A549 (cell line): ENCODE measurements at regions not wholly inside any gene's neighbourhood (a gene's known extent, or its start where the extent isn't known, plus 50 kb on each side); places are given as distances from the start of the nearest gene placed in this dataset.

Source experiments
- ATAC-seq, 2 experiments: fragments of 200-7000 bp in 1 of 2; fragments of >200 bp in 1 of 2; cut with Nextera tagmentation in 1 of 2; cut with Tn5 transposase in 1 of 2; 3 replicates each; pipeline versions ENCODE4 v1.8.0 to v1.9.1; 2018 to 2020; ENCODE audit warnings: mild to moderate bottlenecking in 1 of 2, moderate library complexity in 1 of 2
- CTCF ChIA-PET: fragments of 300-600 bp; sonication (Branson Sonifier 250); formaldehyde crosslinking; extraction: SDS; loops from one replicate; lab custom pipeline; 2021; ENCODE audit warnings: antibody characterized with exemption, inconsistent platforms; lab: Yijun Ruan, JAX
- POLR2A ChIA-PET: fragments of 350-600 bp; formaldehyde crosslinking; extraction: SDS; loops from one replicate; lab custom pipeline; 2021; ENCODE audit warnings: antibody characterized with exemption, inconsistent platforms; lab: Yijun Ruan, JAX
- DNase-seq, 2 experiments: peaks; one replicate each; pipeline versions ENCODE4 v3.0.0 to v3.0.0-alpha.2; 2011 to 2016; ENCODE audit warnings: low read depth in 1 of 2, low spot score in 1 of 2
- FAIRE-seq: peaks from 2 replicates; lab custom pipeline; 2011; peaks lifted over from hg19 to GRCh38; lab: Jason Lieb, UNC
- H3K27ac ChIP-seq, 2 experiments: fragments of >200 bp; sonication (Bioruptor Twin); formaldehyde crosslinking; 3 replicates each; pipeline ENCODE4 v1.5.1; 2016 to 2017
- H3K4me1 ChIP-seq: fragments of >200 bp; sonication (Bioruptor Twin); formaldehyde crosslinking; 3 replicates; pipeline ENCODE4 v1.6.1; 2016
- H3K4me2 ChIP-seq: fragments of >200 bp; sonication (Bioruptor Twin); formaldehyde crosslinking; 3 replicates; pipeline ENCODE4 v1.6.1; 2016
- H3K4me3 ChIP-seq: fragments of >200 bp; sonication (Bioruptor Twin); formaldehyde crosslinking; 3 replicates; pipeline ENCODE4 v1.5.1; 2016
- H3K9me3 ChIP-seq: fragments of >200 bp; sonication (Bioruptor Twin); formaldehyde crosslinking; 3 replicates; pipeline ENCODE4 v1.6.1; 2016
- ATOH8 ChIP-seq: fragments of 250-450 bp; sonication (Bioruptor Pico); IDR thresholded peaks from 2 replicates; pipeline ENCODE4 v1.5.0; 2020; ENCODE audit warnings: low read depth, mild to moderate bottlenecking, moderate library complexity
- BHLHE40 ChIP-seq: IDR thresholded peaks from 2 replicates; pipeline ENCODE4 v1.6.1; 2012; ENCODE audit warnings: low read depth, low read length, inconsistent platforms
- CBX8 ChIP-seq: fragments of 200-600 bp; sonication (generic); IDR thresholded peaks from 2 replicates; pipeline ENCODE4 v1.6.1; 2016
- CEBPB ChIP-seq, 2 experiments: fragments of >200 bp in 1 of 2; sonication (Bioruptor Twin) in 1 of 2; formaldehyde crosslinking in 1 of 2; IDR thresholded peaks; 2 replicates each; pipeline ENCODE4 v1.6.1; 2012 to 2016
- CHD2 ChIP-seq: fragments of 150-350 bp; IDR thresholded peaks from 2 replicates; pipeline ENCODE4 v1.6.1; 2014; ENCODE audit warnings: low read length; ENCODE audit not compliant: partially characterized antibody
- CHD4 ChIP-seq: fragments of 200-600 bp; sonication (generic); IDR thresholded peaks from 2 replicates; pipeline ENCODE4 v1.6.1; 2016; ENCODE audit warnings: antibody characterized with exemption, mild to moderate bottlenecking, borderline replicate concordance
- CTCF ChIP-seq: fragments of >200 bp; sonication (Bioruptor Twin); formaldehyde crosslinking; IDR thresholded peaks from 3 replicates; pipeline ENCODE4 v1.5.1; 2016
- FOSB ChIP-seq: fragments of 250-450 bp; sonication (Bioruptor Pico); IDR thresholded peaks from 2 replicates; pipeline ENCODE4 v1.5.0; 2020; ENCODE audit warnings: mild to moderate bottlenecking, moderate library complexity
- HDAC2 ChIP-seq: fragments of 200-600 bp; sonication (generic); IDR thresholded peaks from 2 replicates; pipeline ENCODE4 v1.6.1; 2016
- HEYL ChIP-seq: fragments of 250-450 bp; sonication (Bioruptor Pico); IDR thresholded peaks from 2 replicates; pipeline ENCODE4 v1.8.0; 2021; ENCODE audit warnings: mild to moderate bottlenecking, moderate library complexity
- HMGXB4 ChIP-seq: fragments of 250-450 bp; sonication (Bioruptor Pico); IDR thresholded peaks from 2 replicates; pipeline ENCODE4 v1.5.0; 2021; ENCODE audit warnings: mild to moderate bottlenecking, moderate library complexity, borderline replicate concordance
- KDM1A ChIP-seq: fragments of 200-600 bp; sonication (generic); IDR thresholded peaks from 2 replicates; pipeline ENCODE4 v1.6.1; 2016; ENCODE audit warnings: low read depth, mild to moderate bottlenecking
- MAZ ChIP-seq: fragments of 150-350 bp; IDR thresholded peaks from 2 replicates; pipeline ENCODE4 v1.6.1; 2014; ENCODE audit warnings: antibody characterized with exemption, low read depth, low read length, borderline replicate concordance
- NPAS2 ChIP-seq: fragments of 250-450 bp; sonication (Bioruptor Pico); IDR thresholded peaks from 2 replicates; pipeline ENCODE4 v1.8.0; 2022; ENCODE audit warnings: mild to moderate bottlenecking, moderate library complexity, borderline replicate concordance
- NR3C1 ChIP-seq: fragments of >200 bp; sonication (Bioruptor Twin); formaldehyde crosslinking; IDR thresholded peaks from 3 replicates; pipeline ENCODE4 v1.6.1; 2017
- POLR2A ChIP-seq: IDR thresholded peaks from 2 replicates; pipeline ENCODE4 v1.6.1; 2012; ENCODE audit warnings: mild to moderate bottlenecking, low read length
- RARB ChIP-seq: fragments of 250-450 bp; sonication (Bioruptor Pico); IDR thresholded peaks from 2 replicates; pipeline ENCODE4 v1.8.0; 2021; ENCODE audit warnings: mild to moderate bottlenecking, moderate library complexity
- SMC3 ChIP-seq: fragments of >200 bp; sonication (Bioruptor Twin); formaldehyde crosslinking; IDR thresholded peaks from 3 replicates; pipeline ENCODE4 v1.6.1; 2018; ENCODE audit warnings: inconsistent platforms
- ZFP36 ChIP-seq: fragments of 450-650 bp; IDR thresholded peaks from 2 replicates; pipeline ENCODE4 v1.6.1; 2014; ENCODE audit warnings: borderline replicate concordance; ENCODE audit not compliant: partially characterized antibody
- ZNF302 ChIP-seq: fragments of 250-450 bp; sonication (Bioruptor Pico); IDR thresholded peaks from 2 replicates; pipeline ENCODE4 v1.9.0; 2021; ENCODE audit warnings: inconsistent platforms, mild to moderate bottlenecking, moderate library complexity
- WGBS: methylation state at CpG from one replicate; pipeline ENCODE4 v1.1.6; 2017; ENCODE audit errors: missing lambda C conversion rate; 5-methylcytosine and 5-hydroxymethylcytosine counted together
- TF ChIP-seq, protein P1 (sequence below): IDR thresholded peaks from 2 replicates; pipeline ENCODE4 v1.6.1; 2012; ENCODE audit warnings: low read depth, borderline replicate concordance
- TF ChIP-seq, protein P2 (sequence below): fragments of 450-650 bp; IDR thresholded peaks from 2 replicates; pipeline ENCODE4 v1.6.1; 2014; ENCODE audit warnings: antibody characterized with exemption
- TF ChIP-seq, protein P3 (sequence below): fragments of 150-350 bp; IDR thresholded peaks from 2 replicates; pipeline ENCODE4 v1.6.1; 2014; ENCODE audit warnings: low read depth, mild to moderate bottlenecking, low read length
- TF ChIP-seq, protein P4 (sequence below): fragments of 200-600 bp; sonication (generic); IDR thresholded peaks from 2 replicates; pipeline ENCODE4 v1.6.1; 2016; ENCODE audit warnings: antibody characterized with exemption, mild to moderate bottlenecking, moderate library complexity

DNA sequence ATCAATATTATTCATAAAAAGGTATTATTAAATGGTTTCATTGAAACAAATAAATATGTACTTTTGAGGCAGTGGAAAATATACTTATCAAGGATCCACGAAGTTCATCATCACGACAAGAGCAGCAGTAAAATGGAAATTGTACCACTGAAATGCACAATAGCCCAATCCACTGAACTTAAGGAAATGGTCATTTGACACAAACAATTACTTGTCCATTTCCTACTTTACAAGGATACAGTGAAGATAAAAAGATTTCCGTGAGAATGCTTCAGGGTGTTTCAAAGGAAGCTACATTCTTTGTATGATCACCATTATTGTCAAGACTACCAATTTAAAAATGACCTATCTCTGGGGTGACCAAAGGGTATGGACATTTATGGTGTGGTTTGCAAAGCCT, 210.3 kb downstream of the SYK start:
- TF ChIP-seq FOSB (no peak), CHD4 (no peak), ATOH8 (CRISPR knock-in tag) (no peak), HDAC2 (no peak), NR3C1 (no peak), CHD2 (no peak), MAZ (no peak), CTCF (no peak)
- TF ChIP-seq, protein P1, sequence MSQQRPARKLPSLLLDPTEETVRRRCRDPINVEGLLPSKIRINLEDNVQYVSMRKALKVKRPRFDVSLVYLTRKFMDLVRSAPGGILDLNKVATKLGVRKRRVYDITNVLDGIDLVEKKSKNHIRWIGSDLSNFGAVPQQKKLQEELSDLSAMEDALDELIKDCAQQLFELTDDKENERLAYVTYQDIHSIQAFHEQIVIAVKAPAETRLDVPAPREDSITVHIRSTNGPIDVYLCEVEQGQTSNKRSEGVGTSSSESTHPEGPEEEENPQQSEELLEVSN, result no peak
- TF ChIP-seq, protein P2, sequence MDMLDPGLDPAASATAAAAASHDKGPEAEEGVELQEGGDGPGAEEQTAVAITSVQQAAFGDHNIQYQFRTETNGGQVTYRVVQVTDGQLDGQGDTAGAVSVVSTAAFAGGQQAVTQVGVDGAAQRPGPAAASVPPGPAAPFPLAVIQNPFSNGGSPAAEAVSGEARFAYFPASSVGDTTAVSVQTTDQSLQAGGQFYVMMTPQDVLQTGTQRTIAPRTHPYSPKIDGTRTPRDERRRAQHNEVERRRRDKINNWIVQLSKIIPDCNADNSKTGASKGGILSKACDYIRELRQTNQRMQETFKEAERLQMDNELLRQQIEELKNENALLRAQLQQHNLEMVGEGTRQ, result no peak
- TF ChIP-seq, protein P3, sequence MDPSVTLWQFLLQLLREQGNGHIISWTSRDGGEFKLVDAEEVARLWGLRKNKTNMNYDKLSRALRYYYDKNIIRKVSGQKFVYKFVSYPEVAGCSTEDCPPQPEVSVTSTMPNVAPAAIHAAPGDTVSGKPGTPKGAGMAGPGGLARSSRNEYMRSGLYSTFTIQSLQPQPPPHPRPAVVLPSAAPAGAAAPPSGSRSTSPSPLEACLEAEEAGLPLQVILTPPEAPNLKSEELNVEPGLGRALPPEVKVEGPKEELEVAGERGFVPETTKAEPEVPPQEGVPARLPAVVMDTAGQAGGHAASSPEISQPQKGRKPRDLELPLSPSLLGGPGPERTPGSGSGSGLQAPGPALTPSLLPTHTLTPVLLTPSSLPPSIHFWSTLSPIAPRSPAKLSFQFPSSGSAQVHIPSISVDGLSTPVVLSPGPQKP, result no peak
- TF ChIP-seq, protein P4, sequence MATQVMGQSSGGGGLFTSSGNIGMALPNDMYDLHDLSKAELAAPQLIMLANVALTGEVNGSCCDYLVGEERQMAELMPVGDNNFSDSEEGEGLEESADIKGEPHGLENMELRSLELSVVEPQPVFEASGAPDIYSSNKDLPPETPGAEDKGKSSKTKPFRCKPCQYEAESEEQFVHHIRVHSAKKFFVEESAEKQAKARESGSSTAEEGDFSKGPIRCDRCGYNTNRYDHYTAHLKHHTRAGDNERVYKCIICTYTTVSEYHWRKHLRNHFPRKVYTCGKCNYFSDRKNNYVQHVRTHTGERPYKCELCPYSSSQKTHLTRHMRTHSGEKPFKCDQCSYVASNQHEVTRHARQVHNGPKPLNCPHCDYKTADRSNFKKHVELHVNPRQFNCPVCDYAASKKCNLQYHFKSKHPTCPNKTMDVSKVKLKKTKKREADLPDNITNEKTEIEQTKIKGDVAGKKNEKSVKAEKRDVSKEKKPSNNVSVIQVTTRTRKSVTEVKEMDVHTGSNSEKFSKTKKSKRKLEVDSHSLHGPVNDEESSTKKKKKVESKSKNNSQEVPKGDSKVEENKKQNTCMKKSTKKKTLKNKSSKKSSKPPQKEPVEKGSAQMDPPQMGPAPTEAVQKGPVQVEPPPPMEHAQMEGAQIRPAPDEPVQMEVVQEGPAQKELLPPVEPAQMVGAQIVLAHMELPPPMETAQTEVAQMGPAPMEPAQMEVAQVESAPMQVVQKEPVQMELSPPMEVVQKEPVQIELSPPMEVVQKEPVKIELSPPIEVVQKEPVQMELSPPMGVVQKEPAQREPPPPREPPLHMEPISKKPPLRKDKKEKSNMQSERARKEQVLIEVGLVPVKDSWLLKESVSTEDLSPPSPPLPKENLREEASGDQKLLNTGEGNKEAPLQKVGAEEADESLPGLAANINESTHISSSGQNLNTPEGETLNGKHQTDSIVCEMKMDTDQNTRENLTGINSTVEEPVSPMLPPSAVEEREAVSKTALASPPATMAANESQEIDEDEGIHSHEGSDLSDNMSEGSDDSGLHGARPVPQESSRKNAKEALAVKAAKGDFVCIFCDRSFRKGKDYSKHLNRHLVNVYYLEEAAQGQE, result no peak
- TF ChIP-seq, all 56 proteins: peak for 0
- Histone ChIP-seq H3K4me2 (no peak overlapping the region), H3K4me3 (no peak overlapping the region), H3K27ac (no peak overlapping the region), H3K9me3 (peaks cover 12% of the 10 kb centered on the region), H3K4me1 (no peaks in the 10 kb centered on the region)
- WGBS, result 15% methylated on average over 3 of the region's 3 CpGs
- POLR2A ChIA-PET, result no interaction called here
- FAIRE-seq (no peak), DNase-seq (no peak), ATAC-seq (no peak)
- CTCF ChIA-PET, result no interaction called here

DNA sequence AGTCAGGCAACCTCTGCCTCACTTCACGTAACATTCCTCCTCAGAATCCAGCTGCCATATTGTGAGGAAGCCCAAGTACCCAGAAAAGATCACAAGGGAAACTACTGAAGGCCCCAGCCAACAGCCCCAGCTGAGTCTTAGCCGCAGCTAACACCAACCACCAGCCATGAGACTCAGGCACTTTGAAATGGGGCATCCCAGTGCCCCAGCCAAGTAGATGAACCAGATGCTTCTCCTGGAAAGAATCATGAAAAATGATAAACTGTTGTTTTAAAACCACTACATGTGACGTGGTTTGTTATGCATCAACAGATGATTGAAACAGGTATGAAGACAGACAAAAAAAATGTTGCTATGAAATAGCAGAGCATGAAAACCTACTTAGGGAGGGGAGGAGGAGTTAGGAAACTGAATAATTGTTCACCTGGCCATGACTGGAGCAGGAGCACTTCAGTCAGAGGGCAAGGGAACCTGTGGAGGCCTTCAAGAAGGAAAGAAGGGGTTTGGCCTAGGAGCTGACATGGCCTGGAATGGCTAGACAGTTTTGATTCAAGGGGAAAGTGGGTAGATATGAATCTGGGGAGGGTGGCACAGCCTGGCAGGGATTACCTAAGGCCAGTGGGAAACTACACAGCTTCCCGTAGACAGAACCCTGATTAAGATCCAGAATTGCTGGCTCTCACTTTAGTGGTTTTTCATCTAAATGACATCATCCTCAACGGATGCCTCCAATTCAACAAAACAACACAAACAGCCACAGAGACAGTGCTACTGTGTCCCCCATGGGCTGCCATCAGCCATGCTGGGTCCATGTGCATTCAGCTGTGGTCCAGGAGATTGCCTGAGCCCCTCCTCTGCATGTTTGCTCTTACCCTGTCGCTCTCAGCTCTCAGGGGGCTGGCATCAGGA, 211.6 kb downstream of the SYK start:
- ChIA-PET POLR2A (no interaction called here), CTCF (interaction anchor here (1.0 kb wide), 1 partner anchor 98 kb away, joined by 3 read pairs; no protein-coding TSS in a partner anchor)
- no peak overlapping the region for H3K4me2 ChIP-seq
- H3K4me3 ChIP-seq, result no peak overlapping the region
- ATAC-seq (no peak), DNase-seq (no peak), FAIRE-seq (no peak)
- H3K4me1 ChIP-seq, result no peaks in the 10 kb centered on the region
- H3K9me3 ChIP-seq, result peaks cover 12% of the 10 kb centered on the region
- H3K27ac ChIP-seq, result no peak overlapping the region
- WGBS, result 45% methylated on average over 6 of the region's 6 CpGs
- TF ChIP-seq NPAS2 (CRISPR knock-in tag) (no peak), CBX8 (no peak), SMC3 (no peak), ZFP36 (no peak), RARB (CRISPR knock-in tag) (no peak), HMGXB4 (CRISPR knock-in tag) (no peak), BHLHE40 (no peak), CEBPB (IDR thresholded peaks at IDR 0.05) (no peak), KDM1A (no peak), HEYL (CRISPR knock-in tag) (no peak), FOSB (no peak), POLR2A (no peak), ZNF302 (CRISPR knock-in tag) (no peak)
- TF ChIP-seq, protein P2, result no peak
